Activated effector memory CD4-positive, alpha-beta T cell treated with anti-CD3 and anti-CD28 coated beads, Interleukin-2, amount 50 U/mL, for 16 hours (primary cell): ENCODE measurements at regions not wholly inside any gene's neighbourhood (a gene's known extent, or its start where the extent isn't known, plus 50 kb on each side); places are given as distances from the start of the nearest gene placed in this dataset.
A peak's percentile ranks its signal among the peaks of the same experiment; 100 is the strongest.

Experiments
- DNase-seq: peaks from one replicate; pipeline ENCODE4 v3.0.0-alpha.2; 2020

GRCh38 chr11:45597097-45597496, 68.3 kb downstream of the CHST1 start:
- no peak for DNase-seq

GRCh38 chr11:45596571-45596970, 68.9 kb downstream of the CHST1 start:
- peak; percentile 22 for DNase-seq

DNA sequence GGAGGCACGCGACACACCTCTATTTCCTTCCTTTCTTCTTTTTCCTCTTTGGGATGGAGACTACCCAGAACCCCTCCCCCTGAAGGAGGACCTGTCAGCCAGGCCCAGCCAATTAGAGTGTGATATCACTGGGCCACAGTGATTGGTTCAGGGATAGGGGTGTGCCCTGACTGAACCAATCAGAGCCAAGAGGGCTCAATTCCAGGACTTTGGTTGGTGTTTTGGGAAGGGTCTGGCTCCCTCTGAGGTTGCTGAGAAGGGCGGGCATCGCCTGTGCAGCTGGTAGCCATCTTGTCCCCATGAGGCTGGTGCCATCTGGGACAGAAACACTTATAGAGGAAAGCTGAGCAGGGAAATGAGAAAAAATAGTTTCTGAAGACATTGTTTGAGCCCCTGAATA, 71.4 kb downstream of the CHST1 start:
- peak; percentile 22 for DNase-seq

DNA sequence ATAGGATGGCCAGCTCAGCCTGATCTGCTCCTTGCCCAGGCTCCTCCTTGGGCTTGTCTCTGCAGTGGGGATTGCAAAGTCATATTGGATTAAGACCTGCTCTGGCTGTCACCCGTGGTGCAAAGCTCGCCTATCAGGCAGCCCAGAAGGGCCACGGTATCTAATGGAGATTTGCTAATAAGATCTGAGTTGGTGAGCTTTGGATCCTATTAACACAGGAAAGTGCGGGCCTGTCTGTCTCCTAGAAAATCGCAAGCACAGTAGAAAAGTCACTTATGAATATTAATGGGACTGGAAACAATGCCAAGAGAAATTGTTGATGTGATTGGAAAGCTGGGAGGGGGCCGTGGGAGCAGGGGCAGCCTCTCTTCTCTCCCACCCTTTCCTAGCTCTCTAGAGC, 72.8 kb downstream of the CHST1 start:
- no peak for DNase-seq

GRCh38 chr11:45590743-45591142, 74.7 kb downstream of the CHST1 start:
- DNase-seq: peak; percentile 27

DNA sequence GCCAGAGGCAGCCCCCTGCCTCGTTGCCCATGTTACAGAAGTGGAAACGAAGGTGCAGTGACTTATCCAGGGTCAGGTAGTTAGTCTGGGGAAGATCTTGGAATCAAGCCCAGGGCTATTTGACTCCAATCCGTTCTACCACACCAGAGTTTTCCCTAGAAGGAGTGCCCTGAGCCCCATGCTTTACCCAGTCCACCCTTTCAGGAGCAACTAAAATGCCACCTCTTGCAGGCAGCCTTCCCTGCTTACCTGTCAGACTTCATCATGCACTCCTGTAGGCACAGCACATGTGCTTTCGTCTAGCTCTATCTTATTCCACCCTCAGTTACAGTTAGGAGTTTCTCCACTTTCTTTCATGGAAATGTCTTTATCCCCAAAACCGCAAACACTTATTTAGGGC, 80.2 kb downstream of the CHST1 start:
- no peak for DNase-seq

- no peak for DNase-seq
Measured at GRCh38 chr11:45583981-45584566, 81.3 kb downstream of the CHST1 start.

DNA sequence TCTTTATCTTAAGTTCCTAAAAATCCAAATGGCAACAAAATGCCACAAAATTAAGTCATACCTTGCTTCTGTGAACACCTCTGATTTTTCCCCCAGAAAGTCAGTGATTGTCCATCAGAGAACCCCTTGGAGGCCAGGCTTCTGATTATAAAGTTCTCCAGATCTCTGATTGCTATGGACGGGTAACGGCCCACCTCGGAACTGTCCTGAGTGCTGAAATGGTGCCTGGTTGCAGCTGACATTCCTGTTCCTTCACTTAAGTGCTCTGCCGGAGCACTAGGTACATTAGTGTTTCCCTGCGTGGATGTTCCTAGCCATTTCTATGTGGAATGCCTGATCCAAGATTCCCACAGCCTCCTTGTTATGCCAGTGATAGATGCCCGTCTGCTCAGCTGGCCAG, 85.0 kb downstream of the CHST1 start:
- no peak for DNase-seq

DNA sequence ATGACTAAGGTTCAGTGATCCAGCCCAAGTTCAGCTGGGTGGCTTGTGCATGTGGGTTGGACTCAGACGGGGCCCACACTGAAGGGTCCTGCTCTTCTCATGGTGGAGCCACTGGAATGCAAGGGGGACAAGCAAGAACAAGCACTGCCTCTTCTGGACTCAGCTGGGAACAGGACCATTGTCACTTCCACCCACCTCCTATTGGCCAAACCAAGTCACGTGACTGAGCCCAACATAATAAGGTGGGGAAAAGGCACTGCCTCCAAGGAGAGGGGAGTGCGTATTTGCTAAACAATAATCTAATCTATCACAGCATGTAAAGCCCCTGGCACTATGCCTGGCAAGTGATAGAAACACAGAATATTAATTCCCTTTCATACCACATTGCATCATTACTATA, 87.1 kb downstream of the CHST1 start:
- DNase-seq: no peak

DNA sequence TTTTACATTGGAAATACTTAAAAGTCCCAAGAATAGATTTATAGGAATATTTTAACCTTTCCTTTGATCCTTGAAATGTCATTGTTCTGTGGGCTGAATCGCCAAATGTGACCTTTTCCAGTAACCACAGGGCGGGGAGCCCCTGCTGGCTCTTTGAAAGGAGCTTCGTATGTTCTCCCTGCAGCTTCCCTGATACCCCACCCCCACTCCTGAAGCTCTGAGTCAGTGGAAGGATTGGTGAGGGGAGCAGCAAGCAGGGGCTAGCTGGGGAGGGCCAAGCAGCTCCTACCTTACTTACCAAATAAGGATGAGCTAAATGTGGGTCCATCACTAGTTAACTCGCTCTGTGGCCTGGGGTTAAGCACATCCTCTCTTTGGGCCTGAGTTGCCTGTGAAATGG, 87.7 kb downstream of the CHST1 start:
- DNase-seq: no peak

DNA sequence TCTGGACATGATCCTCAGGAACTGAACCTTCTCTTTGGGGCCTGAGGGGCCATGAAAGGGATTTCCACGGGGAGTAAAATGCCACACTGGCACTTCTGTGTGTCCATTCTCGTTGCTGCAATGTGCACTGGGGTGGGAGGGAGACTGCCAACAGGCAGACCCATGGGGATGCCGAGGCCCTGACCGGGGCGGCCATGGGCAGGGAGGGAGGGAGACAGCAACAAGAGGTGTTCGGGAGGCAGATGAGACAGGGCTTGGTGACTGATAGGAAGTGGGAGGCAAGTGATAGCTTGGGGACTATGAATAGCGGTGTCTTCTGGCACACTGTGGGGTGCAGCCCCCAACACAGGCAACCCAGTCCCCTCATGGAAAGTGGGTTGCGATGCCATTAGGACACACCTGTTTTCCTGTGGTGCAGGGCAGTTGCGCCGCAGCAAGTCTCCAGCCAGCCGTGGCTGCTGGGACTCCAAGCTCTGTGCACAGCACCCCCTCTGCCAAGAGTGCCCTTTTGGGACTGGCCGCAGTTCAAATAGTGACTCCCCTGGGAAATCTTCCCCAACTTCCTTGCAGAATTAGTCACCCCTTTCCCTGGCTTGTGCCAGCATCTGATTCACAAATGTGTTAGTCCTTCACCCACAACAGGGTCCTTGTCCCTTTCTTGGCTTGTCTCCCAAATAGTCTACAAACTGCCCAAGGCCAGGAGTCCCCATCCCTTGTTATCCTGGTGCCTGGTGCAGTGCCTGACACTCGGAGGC, 88.8 kb downstream of the CHST1 start:
- DNase-seq: no peak

- DNase-seq: no peak
Measured at GRCh38 chr11:45573728-45574127, 91.7 kb downstream of the CHST1 start.

DNA sequence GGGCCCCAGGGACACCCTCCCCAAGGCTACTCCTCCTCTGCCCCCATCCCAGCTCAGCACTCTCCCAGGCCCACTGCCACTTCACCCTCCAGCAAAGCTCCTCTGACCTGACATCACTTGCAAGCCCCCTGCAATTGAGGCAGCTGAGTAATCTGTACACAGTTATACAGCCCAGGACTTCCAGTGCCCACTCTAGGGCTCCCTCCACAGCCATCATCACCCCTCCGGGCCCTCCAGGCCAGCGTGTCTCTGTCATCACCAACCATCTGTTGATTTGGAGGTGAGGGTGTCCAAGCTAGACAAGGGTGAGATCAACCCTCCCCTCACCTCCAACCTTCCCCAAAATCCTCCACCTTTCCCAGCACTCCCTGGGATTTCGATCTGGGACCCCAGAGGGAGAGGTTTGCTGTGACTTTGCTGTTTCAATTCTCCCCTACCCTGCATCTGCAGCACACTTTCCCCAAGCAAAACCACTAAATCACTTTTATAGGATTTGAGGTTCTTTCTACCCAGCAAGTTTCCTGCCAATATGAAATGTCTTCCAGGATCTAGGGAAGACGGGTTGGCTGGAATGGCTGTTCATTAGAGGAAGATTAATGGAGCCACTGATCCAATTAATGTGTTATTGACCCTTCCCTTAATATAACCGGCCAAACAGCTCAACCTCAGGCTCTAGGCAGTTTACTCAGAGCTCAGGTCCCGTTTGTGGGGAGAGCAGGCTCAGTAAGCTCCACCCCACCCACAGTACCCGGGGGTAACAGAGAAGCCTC, 92.9 kb downstream of the CHST1 start:
- no peak for DNase-seq

GRCh38 chr11:45569776-45570175, 95.6 kb downstream of the CHST1 start:
- DNase-seq: no peak

DNA sequence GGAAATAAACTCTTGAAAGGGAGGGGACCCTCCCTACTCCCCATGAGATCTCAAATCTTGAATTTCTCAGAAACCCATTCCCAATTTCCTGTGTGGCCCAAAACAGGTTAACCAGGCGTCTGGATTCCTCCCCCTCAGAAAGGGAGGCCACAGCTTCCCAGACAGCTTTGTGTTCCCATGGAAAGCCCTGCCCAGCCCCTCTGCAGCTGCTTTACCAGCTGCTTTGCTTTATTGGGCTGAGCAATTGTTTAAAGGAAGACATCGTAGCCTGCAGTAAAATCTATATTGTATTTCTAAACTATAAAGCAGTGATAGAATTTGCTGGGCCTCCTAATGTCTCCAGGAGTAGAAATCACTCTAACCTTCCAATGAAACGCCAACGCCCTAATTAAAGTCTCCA, 97.4 kb downstream of the CHST1 start:
- no peak for DNase-seq

DNA sequence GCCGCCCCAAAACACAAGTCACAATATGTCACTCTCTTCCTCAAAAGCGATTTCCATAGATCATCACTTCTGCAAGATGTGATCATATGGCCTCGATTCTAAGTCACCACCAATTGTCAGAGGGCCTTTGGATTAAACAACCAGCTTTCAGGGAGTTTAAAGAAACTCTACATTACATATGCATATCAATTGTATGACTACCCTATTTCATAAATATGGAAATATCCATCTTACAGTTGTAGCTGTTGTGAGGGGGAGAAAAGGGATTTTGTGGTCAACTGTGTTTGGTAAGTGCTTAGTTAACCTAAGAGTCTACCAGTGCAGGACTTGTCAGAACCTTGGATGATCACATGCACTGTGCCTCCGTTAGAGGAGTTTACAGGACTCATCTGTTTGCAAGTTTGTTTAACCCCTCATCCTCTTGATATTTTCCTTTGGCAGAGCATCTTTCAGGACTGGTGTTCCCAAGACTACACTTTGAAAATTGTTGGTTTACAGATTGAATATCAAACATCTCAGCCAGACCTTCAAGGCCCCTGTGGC, 99.9 kb downstream of the CHST1 start:
- DNase-seq: no peak

- no peak for DNase-seq
Measured at GRCh38 chr11:45563810-45564209, 101.6 kb downstream of the CHST1 start.

DNA sequence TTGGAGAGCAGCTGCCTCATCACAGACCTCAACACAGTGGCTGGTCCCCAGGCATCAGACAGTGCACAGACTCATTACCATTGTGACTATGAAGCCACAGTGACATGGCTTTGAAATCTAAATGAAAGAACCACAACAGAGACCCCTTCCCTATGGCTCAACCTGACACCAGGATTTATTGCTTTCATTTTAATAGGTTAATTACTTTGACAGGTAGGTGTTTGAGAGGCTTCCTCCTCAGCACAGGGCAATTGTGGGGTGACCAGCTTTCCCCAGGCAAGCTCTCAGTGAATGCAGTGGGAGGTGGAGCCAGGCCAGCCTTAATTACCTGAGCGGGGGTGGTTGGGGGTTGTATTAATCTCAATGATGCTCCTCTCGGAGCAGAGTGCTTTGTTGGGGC, 102.3 kb downstream of the CHST1 start:
- no peak for DNase-seq

DNA sequence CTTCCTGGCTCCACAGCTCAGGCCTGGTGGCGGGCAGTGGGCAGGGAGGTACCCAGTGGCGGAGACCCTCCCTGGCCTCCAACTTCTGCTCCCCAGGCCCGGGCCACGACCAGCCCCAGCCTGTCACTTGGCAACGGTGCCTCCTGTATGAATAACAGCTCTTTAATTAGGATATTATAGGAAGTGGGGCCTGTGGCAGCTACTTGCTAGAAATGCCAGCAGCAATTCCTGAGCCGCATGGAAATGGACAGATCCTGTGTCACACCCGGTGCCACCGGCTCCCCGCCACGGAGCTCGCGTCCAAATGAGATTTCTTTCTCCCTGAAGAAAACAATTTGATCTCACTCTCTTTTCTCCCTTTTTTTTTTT, 104.5 kb downstream of the CHST1 start:
- DNase-seq: no peak

GRCh38 chr11:45560155-45560912, 105.1 kb downstream of the CHST1 start:
- no peak for DNase-seq

GRCh38 chr11:45556851-45557707, 108.3 kb downstream of the CHST1 start:
- DNase-seq: no peak
